KMS-11 (cell line): ENCODE measurements at regions not wholly inside any gene's neighbourhood (a gene's known extent, or its start where the extent isn't known, plus 50 kb on each side); places are given as distances from the start of the nearest gene placed in this dataset.

Experiments
- H2AFZ ChIP-seq: fragments of 200-600 bp; sonication (generic); 2 replicates; pipeline ENCODE4 v1.6.1; 2016; ENCODE audit warnings: antibody characterized with exemption, mixed run types, low read depth
- H3K27ac ChIP-seq: fragments of 200-600 bp; sonication (generic); 2 replicates; pipeline ENCODE4 v1.6.1; 2016; ENCODE audit warnings: mild to moderate bottlenecking, mixed run types
- H3K27me3 ChIP-seq: fragments of 200-600 bp; sonication (generic); 2 replicates; pipeline ENCODE4 v1.6.1; 2017; ENCODE audit warnings: mild to moderate bottlenecking, low read depth, mixed run types, moderate library complexity; ENCODE audit not compliant: insufficient read depth
- H3K36me3 ChIP-seq: fragments of 200-600 bp; sonication (generic); 2 replicates; pipeline ENCODE4 v1.6.1; 2017; ENCODE audit warnings: mild to moderate bottlenecking, mixed run types; ENCODE audit not compliant: insufficient read depth
- H3K4me1 ChIP-seq: fragments of 200-600 bp; sonication (generic); 2 replicates; pipeline ENCODE4 v1.6.1; 2016; ENCODE audit warnings: mild to moderate bottlenecking, low read depth, mixed run types; ENCODE audit not compliant: poor library complexity, severe bottlenecking
- H3K4me2 ChIP-seq: fragments of 200-600 bp; sonication (generic); 2 replicates; pipeline ENCODE4 v1.7.0; 2016; ENCODE audit warnings: mild to moderate bottlenecking, mixed run types
- H3K4me3 ChIP-seq: fragments of 200-600 bp; sonication (generic); IDR thresholded peaks from 2 replicates; pipeline ENCODE4 v1.6.1; 2017; ENCODE audit warnings: low read depth, low read length, mixed read lengths; ENCODE audit not compliant: insufficient read depth
- H3K79me2 ChIP-seq: fragments of 200-600 bp; sonication (generic); 2 replicates; pipeline ENCODE4 v1.6.1; 2016; ENCODE audit warnings: low read depth, mixed run types; ENCODE audit not compliant: insufficient read depth
- H3K9ac ChIP-seq: fragments of 200-600 bp; sonication (generic); 2 replicates; pipeline ENCODE4 v1.6.1; 2016; ENCODE audit warnings: mild to moderate bottlenecking, mixed run types
- H4K20me1 ChIP-seq: fragments of 200-600 bp; sonication (generic); 2 replicates; pipeline ENCODE4 v1.6.1; 2016; ENCODE audit warnings: mild to moderate bottlenecking, mixed run types; ENCODE audit not compliant: insufficient read depth
- CTCF ChIP-seq: fragments of 200-600 bp; sonication (generic); conservative IDR thresholded peaks from 2 replicates; pipeline ENCODE4 v1.6.1; 2017; ENCODE audit warnings: low read depth, mild to moderate bottlenecking, antibody characterized with exemption, low read length, moderate library complexity, mixed read lengths

GRCh38 chr12:107364875-107365518 is 271.6 kb upstream of the CRY1 start:
- no peaks in the 10 kb centered on the region for H3K27me3 ChIP-seq
- H4K20me1 ChIP-seq = no peaks in the 10 kb centered on the region
- no peaks in the 10 kb centered on the region for H3K79me2 ChIP-seq
- no peak overlapping the region for H3K4me2 ChIP-seq
- H3K9ac ChIP-seq = no peak overlapping the region
- no peak overlapping the region for H3K4me3 ChIP-seq
- H3K27ac ChIP-seq = no peak overlapping the region
- TF ChIP-seq CTCF = no peak
- no peaks in the 10 kb centered on the region for H3K36me3 ChIP-seq
- no peaks in the 10 kb centered on the region for H3K4me1 ChIP-seq
- no peak overlapping the region for H2AFZ ChIP-seq

DNA sequence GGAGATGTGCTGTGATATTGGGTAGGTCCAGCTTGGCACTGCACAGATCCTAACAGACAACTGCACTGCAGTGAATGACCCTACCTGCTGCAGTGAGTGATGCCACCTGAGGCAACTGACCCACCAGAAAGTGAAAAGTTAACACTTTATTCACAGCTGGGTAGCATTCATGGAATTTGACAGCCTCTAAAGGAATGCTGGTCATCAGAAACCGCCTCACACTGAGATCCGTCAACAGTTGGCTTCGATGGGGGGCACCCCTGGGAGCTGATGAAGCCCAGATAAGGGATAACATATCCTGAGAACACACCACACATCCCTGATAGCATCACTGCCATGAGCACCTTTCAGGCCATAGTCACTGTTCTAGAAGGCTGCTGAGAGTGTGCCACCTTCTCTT is 272.4 kb upstream of the CRY1 start:
- H3K79me2 ChIP-seq = no peaks in the 10 kb centered on the region
- no peaks in the 10 kb centered on the region for H4K20me1 ChIP-seq
- no peak overlapping the region for H3K4me2 ChIP-seq
- no peak overlapping the region for H2AFZ ChIP-seq
- H3K27ac ChIP-seq = no peak overlapping the region
- no peak for TF ChIP-seq CTCF
- no peaks in the 10 kb centered on the region for H3K36me3 ChIP-seq
- H3K4me1 ChIP-seq = no peaks in the 10 kb centered on the region
- H3K9ac ChIP-seq = no peak overlapping the region
- H3K4me3 ChIP-seq = no peak overlapping the region
- no peaks in the 10 kb centered on the region for H3K27me3 ChIP-seq

DNA sequence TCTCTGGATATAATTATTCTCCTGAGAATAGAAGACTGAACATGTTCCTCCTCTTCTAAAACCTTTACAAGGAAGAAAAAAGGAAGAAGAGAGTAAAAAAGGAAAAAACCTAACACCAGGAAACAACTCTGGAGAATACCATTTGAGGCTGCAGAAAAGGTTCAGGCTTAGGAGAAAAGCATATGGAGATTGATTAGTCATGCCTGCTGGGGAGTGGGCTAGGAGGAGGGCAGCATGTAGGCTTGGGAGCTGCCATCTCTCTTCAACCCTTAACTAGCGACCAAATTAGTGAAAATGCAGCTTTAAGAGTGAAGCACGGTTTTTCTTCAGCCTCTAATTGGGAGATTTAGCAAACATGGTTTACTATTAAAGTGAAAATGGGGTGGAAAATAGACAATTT is 273.0 kb upstream of the CRY1 start:
- Histone ChIP-seq H3K4me1 (no peaks in the 10 kb centered on the region), H3K27ac (no peak overlapping the region), H3K79me2 (no peaks in the 10 kb centered on the region), H3K36me3 (no peaks in the 10 kb centered on the region), H2AFZ (no peak overlapping the region), H3K27me3 (no peaks in the 10 kb centered on the region), H3K4me2 (no peak overlapping the region), H3K4me3 (no peak overlapping the region), H4K20me1 (no peaks in the 10 kb centered on the region), H3K9ac (no peak overlapping the region)
- no peak for TF ChIP-seq CTCF

- H3K36me3 ChIP-seq = no peaks in the 10 kb centered on the region
- H2AFZ ChIP-seq = no peak overlapping the region
- H3K4me1 ChIP-seq = no peaks in the 10 kb centered on the region
- H3K4me2 ChIP-seq = no peak overlapping the region
- H3K27me3 ChIP-seq = no peaks in the 10 kb centered on the region
- H3K9ac ChIP-seq = no peak overlapping the region
- no peaks in the 10 kb centered on the region for H4K20me1 ChIP-seq
- TF ChIP-seq CTCF = no peak
- H3K27ac ChIP-seq = no peak overlapping the region
- no peak overlapping the region for H3K4me3 ChIP-seq
- no peaks in the 10 kb centered on the region for H3K79me2 ChIP-seq
Measured at GRCh38 chr12:107368586-107368985, 275.2 kb upstream of the CRY1 start.
